HUES48 (cell line): ENCODE measurements at regions not wholly inside any gene's neighbourhood (a gene's known extent, or its start where the extent isn't known, plus 50 kb on each side); places are given as distances from the start of the nearest gene placed in this dataset.
"Not testable (repeated sequence)": the region's sequence is repeated elsewhere in the genome, so short reads cannot be mapped to it uniquely, and the experiment has no call there.

Source experiments
- H3K27ac ChIP-seq: one replicate; pipeline ENCODE4 v1.7.0; 2013; ENCODE audit warnings: low read depth, low read length, inconsistent platforms
- H3K27me3 ChIP-seq: 2 replicates; pipeline ENCODE4 v1.6.1; 2013; ENCODE audit warnings: mild to moderate bottlenecking, low read length; ENCODE audit not compliant: control insufficient read depth, insufficient read depth
- H3K36me3 ChIP-seq: 2 replicates; pipeline ENCODE4 v1.6.1; 2013; ENCODE audit warnings: low read length; ENCODE audit not compliant: control insufficient read depth, insufficient read depth
- H3K4me1 ChIP-seq: 2 replicates; pipeline ENCODE4 v1.6.1; 2013; ENCODE audit warnings: mild to moderate bottlenecking, low read length; ENCODE audit not compliant: control insufficient read depth, insufficient read depth
- H3K4me3 ChIP-seq: 2 replicates; pipeline ENCODE4 v1.5.1; 2013; ENCODE audit warnings: mild to moderate bottlenecking, low read depth, low read length
- H3K9ac ChIP-seq: 2 replicates; pipeline ENCODE4 v1.6.1; 2013; ENCODE audit warnings: mild to moderate bottlenecking, low read depth, low read length, moderate library complexity
- H3K9me3 ChIP-seq: 2 replicates; pipeline ENCODE4 v1.6.1; 2013; ENCODE audit warnings: low read length; ENCODE audit not compliant: control insufficient read depth, insufficient read depth

- Histone ChIP-seq H3K4me1 (no peaks in the 10 kb centered on the region), H3K4me3 (no peak overlapping the region), H3K9me3 (no peaks in the 10 kb centered on the region), H3K27me3 (no peaks in the 10 kb centered on the region), H3K9ac (no peak overlapping the region), H3K27ac (no peak overlapping the region), H3K36me3 (no peaks in the 10 kb centered on the region)
Observed at GRCh38 chr6:137933696-137934095, 66.6 kb downstream of the TNFAIP3 start.

GRCh38 chr6:137936798-137937197 is 69.7 kb downstream of the TNFAIP3 start:
- Histone ChIP-seq H3K36me3 (no peaks in the 10 kb centered on the region), H3K4me1 (no peaks in the 10 kb centered on the region), H3K27me3 (no peaks in the 10 kb centered on the region), H3K27ac (no peak overlapping the region), H3K9ac (no peak overlapping the region), H3K9me3 (no peaks in the 10 kb centered on the region), H3K4me3 (no peak overlapping the region)

GRCh38 chr6:137937834-137938233 is 70.8 kb downstream of the TNFAIP3 start:
- no peak overlapping the region for H3K9ac ChIP-seq
- no peak overlapping the region for H3K4me3 ChIP-seq
- no peaks in the 10 kb centered on the region for H3K9me3 ChIP-seq
- H3K4me1 ChIP-seq = no peaks in the 10 kb centered on the region
- no peak overlapping the region for H3K27ac ChIP-seq
- no peaks in the 10 kb centered on the region for H3K27me3 ChIP-seq
- H3K36me3 ChIP-seq = no peaks in the 10 kb centered on the region

- Histone ChIP-seq H3K4me1 (no peaks in the 10 kb centered on the region), H3K9me3 (no peaks in the 10 kb centered on the region), H3K27ac (no peak overlapping the region), H3K36me3 (no peaks in the 10 kb centered on the region), H3K27me3 (no peaks in the 10 kb centered on the region), H3K4me3 (no peak overlapping the region), H3K9ac (no peak overlapping the region)
Observed at GRCh38 chr6:137938770-137939379, 71.8 kb downstream of the TNFAIP3 start.

GRCh38 chr6:137941995-137942394 is 74.9 kb downstream of the TNFAIP3 start:
- Histone ChIP-seq H3K27ac (no peak overlapping the region), H3K4me1 (no peaks in the 10 kb centered on the region), H3K4me3 (no peak overlapping the region), H3K27me3 (no peaks in the 10 kb centered on the region), H3K9me3 (no peaks in the 10 kb centered on the region), H3K9ac (no peak overlapping the region), H3K36me3 (no peaks in the 10 kb centered on the region)

GRCh38 chr6:137942736-137943135 is 75.7 kb downstream of the TNFAIP3 start:
- no peak overlapping the region for H3K9ac ChIP-seq
- no peak overlapping the region for H3K4me3 ChIP-seq
- H3K4me1 ChIP-seq = no peaks in the 10 kb centered on the region
- no peak overlapping the region for H3K27ac ChIP-seq
- H3K9me3 ChIP-seq = no peaks in the 10 kb centered on the region
- H3K27me3 ChIP-seq = no peaks in the 10 kb centered on the region
- H3K36me3 ChIP-seq = no peaks in the 10 kb centered on the region

- not testable (repeated sequence) for H3K36me3 ChIP-seq, H3K27ac ChIP-seq, H3K27me3 ChIP-seq, H3K4me1 ChIP-seq, H3K9ac ChIP-seq, H3K4me3 ChIP-seq, H3K9me3 ChIP-seq
Observed at GRCh38 chr6:137944381-137944780, 77.3 kb downstream of the TNFAIP3 start.

GRCh38 chr6:137944793-137945498 is 77.9 kb downstream of the TNFAIP3 start:
- H3K9me3 ChIP-seq = no peaks in the 10 kb centered on the region
- H3K4me3 ChIP-seq = no peak overlapping the region
- H3K27me3 ChIP-seq = no peaks in the 10 kb centered on the region
- H3K36me3 ChIP-seq = no peaks in the 10 kb centered on the region
- no peaks in the 10 kb centered on the region for H3K4me1 ChIP-seq
- no peak overlapping the region for H3K27ac ChIP-seq
- no peak overlapping the region for H3K9ac ChIP-seq

GRCh38 chr6:137949686-137950390 is 82.8 kb downstream of the TNFAIP3 start:
- H3K36me3 ChIP-seq = no peaks in the 10 kb centered on the region
- no peak overlapping the region for H3K4me3 ChIP-seq
- H3K27me3 ChIP-seq = no peaks in the 10 kb centered on the region
- H3K27ac ChIP-seq = no peak overlapping the region
- no peak overlapping the region for H3K9ac ChIP-seq
- H3K9me3 ChIP-seq = no peaks in the 10 kb centered on the region
- H3K4me1 ChIP-seq = no peaks in the 10 kb centered on the region

GRCh38 chr6:137950581-137950980 is 83.5 kb downstream of the TNFAIP3 start:
- no peak overlapping the region for H3K4me3 ChIP-seq
- no peak overlapping the region for H3K27ac ChIP-seq
- H3K9ac ChIP-seq = no peak overlapping the region
- no peaks in the 10 kb centered on the region for H3K9me3 ChIP-seq
- no peaks in the 10 kb centered on the region for H3K4me1 ChIP-seq
- no peaks in the 10 kb centered on the region for H3K36me3 ChIP-seq
- no peaks in the 10 kb centered on the region for H3K27me3 ChIP-seq

- Histone ChIP-seq H3K4me1 (no peaks in the 10 kb centered on the region), H3K9ac (no peak overlapping the region), H3K4me3 (no peak overlapping the region), H3K9me3 (no peaks in the 10 kb centered on the region), H3K27ac (no peak overlapping the region), H3K27me3 (no peaks in the 10 kb centered on the region), H3K36me3 (no peaks in the 10 kb centered on the region)
Observed at GRCh38 chr6:137951064-137951597, 84.1 kb downstream of the TNFAIP3 start.
